Fibroblast of skin of back (primary cell): ENCODE measurements at regions not wholly inside any gene's neighbourhood (a gene's known extent, or its start where the extent isn't known, plus 50 kb on each side); places are given as distances from the start of the nearest gene placed in this dataset.
"Not testable (repeated sequence)": the region's sequence is repeated elsewhere in the genome, so short reads cannot be mapped to it uniquely, and the experiment has no call there.

ENCODE experiments used
- DNase-seq: peaks from one replicate; pipeline ENCODE4 v3.0.0-alpha.2; 2013

DNA sequence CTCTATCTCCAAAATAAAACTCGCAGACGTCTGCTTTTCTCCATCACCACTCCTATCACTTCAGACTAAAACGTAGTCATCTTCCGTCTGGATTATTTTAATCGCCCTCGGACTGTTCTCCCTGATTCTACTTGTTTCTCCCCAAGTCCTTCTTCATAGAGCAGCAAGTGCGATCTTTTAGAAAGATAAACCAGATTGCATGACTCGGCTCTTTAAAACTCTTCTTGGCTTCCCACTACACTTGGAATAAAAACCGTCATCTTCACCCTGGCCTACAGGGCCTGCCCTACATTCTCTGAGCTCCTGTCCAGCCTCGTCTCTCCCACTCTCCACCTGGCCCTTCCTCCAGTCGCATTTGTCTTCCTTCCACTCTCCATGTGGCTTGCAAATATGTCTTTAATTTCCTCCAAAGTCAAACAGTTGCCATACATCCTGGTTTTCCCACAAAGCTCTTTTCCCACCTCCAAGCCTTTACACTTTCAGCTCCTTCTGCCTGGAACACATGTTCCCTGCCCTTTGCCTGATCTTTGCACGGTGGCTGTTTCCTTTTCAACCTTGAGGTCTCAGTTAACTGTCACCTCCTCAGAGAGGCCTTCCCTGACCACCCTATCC is 70.5 kb upstream of the DHX40 start:
- no peak for DNase-seq

DNA sequence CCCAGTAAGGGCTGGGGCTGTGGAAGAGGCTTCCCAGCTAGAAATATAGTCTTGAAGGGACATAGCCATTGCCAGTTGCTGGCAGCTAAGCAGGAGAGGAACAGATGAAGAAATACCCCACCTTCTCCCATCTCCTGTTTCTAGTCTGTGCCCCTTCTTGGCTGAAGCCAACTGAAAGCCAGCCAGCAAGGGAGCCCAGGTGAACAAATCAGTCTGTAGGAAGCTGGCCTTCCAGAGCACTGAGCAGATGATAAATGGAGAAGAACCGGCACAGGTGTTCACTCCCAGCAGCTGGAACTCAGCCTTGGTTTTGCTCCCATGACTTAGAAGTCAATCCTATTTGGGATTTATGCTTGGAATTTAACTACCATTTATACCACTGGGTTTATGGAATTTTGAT is 69.2 kb upstream of the DHX40 start:
- DNase-seq = no peak

DNA sequence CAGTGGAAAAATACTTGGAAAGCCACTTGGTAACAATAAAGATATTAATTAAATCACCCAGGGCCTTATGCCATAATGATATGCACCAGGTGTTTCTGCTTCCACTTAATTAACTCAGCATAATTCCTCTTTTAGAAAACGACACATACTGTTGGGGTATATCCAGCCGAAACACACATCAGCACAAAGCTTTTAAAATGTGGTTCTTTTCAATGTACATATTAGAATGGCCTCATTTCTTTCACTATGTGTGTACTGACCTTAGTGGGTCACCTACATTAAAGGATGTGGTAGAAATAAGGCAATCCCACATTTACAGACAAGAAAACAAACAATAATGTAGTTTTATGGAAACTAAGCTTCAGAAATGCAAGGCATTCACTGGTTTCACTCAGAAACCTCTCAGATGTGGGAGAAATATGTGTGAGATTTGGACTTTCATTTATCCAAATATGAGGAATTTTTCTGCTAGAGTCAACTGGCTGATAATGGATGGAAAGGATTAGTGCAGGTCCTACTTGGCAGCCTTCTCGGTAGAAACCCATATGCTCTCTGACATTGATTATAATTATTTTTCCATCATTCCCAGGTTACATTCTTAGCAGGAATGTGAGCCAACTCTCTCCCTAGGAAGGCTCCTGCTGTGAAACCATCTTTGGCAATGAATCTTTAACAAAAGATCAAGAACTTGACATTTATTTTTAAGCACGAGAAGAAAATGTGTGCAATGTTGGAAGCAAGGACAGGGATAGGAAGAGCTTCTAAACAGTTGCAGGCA is 66.7 kb upstream of the DHX40 start:
- DNase-seq = peak; percentile 44

DNA sequence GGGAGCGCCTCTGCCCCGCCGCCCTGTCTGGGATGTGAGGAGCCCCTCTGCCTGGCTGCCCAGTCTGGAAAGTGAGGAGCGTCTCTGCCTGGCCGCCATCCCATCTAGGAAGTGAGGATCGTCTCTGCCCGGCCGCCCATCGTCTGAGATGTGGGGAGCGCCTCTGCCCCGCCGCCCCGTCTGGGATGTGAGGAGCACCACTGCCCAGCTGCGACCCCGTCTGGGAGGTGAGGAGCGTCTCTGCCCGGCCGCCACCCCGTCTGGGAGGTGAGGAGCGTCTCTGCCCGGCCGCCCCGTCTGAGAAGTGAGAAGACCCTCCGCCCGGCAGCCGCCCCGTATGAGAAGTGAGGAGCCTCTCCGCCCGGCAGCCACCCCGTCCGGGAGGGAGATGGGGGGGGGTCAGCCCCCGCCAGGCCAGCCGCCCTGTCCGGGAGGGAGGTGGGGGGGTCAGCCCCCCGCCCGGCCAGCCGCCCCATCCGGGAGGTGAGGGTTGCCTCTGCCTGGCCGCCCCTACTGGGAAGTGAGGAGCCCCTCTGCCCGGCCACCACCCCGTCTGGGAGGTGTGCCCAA is 65.2 kb upstream of the DHX40 start:
- DNase-seq = not testable (repeated sequence)

DNA sequence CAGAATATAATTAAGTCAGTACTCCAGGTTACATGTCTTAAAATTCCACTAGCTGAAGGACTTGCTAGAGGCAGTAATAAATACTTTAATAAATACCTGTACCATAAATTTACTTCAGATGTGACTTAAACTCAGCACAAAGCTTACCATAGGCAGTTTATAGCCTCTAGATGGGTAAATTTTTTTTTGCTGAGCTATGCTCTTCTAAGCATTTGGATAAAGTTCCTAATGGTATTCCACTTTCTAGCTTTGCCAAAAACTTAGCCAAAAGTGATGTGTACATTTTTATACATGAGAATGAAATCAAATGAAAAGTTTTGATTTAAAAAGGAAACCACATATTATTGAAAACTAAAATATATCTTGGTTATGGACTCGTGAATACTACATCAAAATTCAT is 63.7 kb upstream of the DHX40 start:
- DNase-seq = no peak

DNA sequence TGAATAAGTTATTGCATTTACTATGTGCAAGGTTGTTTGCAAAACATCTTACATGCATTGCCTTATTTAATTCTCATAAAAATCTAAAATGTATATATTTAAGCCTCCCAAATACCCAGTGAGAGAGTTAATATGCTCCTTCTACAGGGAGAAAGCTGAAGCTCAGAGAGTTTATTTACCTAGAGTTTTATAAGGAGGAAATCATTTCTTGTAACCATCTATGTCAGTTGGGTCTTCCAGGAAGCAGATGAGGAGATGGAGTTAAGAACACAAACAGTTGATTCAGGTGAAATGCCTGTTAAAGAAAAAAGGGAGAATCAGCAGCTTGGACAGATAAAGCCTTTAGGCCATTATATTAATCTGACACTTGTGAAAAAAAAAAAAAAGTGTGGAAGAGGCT is 62.6 kb upstream of the DHX40 start:
- no peak for DNase-seq

DNA sequence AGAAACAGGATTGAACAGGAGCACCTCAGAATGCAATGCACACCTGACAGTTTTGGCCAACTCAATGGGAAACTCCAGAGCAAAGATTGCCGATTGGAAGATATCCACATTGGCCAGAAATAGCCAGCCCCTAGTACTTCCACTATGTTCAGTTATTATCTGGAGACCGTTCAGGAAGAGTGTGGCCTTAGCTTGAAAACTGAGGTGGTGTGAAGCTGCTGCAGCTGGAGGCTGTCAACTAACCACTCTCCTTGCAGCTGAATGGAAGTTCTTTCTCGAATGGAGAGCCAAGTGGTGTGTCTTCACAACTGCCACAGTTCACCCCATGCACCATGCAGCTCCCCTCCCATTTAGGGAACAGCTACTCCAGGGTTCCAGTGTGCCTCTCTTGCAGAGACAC is 61.9 kb upstream of the DHX40 start:
- DNase-seq = no peak

DNA sequence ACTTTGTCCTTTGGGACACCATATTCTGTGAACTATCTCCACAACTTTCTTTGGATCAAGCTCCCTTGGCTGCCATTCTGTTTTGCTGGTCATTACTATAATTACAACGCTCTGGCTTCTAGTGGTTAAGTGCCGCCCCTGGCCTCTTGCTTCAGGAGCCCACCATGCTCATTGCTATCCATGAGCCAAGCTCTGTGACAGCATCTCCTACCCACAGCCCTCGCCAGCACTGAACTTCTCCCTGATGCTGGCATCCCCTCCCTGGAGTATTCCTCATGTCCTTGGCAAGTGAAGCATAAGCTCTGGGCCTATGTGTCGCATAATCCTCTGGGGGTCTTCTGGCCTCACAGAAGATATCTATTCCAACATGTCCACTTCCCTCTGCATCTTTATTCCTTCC is 60.6 kb upstream of the DHX40 start:
- DNase-seq = no peak

DNA sequence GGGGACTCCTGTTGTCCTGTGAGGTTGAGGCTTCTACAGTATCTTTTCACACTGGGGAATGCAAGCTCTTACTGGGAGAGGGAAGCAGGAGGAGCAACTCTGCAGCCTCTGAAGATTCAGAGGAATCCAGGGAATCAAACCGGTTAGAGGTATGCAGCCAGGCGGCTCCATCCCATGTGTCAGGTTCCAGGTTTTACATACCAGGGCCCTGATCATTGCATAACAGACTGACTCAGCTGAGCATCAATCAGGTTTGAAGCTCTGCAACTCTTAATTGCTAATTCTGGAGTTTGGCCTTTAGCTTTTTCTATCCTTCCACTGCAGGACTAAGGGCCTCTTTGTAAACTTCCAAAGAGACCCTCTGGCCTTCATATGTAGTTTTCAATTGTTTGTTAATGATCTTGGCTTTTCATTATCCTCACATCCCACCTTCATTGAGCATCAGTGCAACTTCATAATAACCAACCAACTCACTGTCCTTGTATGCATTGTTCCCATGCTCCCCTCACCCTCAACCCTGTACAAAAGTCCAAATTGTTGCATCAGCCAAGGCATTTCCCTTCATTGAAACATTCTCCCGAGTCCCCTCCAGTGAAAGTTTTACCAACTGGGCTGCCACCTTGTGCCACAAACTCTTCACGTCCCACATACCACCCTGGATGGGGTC is 59.7 kb upstream of the DHX40 start:
- no peak for DNase-seq

DNA sequence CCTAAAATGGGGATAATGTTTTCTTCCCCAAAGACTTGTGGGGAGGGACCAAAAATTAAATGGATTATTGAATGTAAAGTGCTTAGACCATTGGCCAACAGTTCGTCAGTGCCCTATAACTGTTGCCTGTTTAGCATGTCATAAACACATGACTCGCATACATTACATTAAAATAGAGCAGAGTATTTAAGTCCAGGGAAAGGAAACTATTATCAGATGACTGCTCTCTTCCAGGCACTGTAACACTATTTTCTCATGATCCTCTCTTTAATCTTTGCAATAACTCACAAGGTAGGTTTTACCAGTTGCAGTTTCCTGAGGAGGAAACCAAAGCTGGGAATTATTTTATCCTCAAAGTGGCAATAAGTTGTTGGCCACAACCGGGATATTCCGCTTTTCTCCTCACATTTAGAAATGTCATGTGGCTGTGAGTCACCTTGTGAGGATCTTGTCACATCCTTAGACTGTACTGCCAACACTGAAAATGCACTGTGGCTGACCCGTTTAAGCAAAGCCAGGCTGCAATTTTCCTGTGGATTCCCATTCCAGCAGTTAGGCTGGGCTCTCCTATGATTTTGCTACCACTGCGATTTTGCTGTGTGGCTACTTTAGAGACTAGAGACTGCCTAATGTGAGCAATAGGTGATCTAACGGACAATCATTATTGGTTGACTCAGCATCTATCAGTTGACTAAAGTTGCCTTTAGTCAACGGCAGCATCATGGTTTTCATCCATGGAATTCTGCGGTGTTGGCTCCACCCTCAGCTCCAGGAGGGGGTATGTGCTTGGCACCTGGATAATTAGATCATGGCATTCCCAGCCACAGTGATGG is 58.3 kb upstream of the DHX40 start:
- DNase-seq = peak; percentile 37

DNA sequence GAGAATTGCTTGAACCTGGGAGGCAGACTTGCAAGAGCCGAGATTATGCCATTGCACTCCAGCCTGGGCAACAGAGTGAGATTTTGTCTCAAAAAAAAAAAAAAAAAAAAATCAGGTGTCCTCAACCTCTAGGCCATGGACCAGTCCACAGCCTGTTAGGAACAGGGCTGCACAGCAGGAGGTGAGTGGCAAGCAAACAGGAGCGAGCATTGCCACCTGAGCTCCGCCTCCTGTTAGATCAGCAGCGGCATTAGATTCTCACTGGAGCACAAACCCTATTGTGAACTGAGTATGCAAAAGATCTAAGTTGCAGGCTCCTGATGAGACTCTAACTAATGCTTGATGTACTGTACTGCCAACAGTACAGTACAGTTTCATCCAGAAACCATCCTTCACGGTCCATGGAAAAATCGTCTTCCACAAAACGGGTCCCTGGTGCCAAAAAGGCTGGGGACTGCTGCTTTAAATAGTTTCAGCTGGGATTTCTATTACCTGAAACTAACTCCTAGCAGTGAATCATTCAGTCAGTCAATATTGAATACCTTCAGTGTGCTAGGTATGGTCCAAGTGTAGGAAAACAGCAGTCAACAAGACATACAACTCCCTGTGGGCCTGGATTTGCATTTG is 56.3 kb upstream of the DHX40 start:
- no peak for DNase-seq

DNA sequence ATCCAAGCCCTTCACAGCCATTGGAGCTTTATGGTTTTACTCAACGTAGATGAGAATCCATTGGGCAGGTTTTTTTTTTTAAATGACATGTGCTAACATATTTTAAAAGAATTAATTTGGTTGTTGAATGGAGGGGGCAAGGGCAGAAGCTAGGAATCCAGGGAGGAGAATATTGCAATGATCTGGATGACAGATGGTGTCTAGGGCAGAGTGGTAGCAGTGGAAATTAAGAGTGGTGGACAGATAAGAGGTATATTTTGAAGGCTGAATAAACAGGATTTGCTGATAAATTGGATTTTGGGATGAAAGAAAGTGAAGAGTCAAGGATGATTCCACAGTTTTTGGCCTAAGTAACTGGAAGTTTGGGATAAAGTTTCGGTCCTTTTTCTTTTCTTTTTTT is 54.8 kb upstream of the DHX40 start:
- no peak for DNase-seq

DNA sequence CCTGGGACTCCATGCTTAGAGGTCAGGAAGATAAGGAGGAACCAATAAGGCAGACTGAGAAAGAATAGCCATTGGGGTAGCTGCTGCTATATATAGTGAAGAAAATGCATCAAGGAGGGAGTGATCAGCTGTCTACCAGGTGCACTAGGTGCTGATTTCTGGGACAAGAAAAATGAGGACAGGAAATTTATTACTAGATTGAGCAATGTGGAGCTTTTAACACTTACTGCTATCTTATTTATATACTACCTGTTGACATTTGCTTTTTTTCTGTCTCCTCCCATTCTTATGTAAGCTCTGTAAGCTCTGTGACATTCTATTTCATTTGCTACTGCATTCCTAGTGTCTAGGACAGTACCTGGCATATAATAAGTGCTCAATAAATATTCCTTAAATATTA is 53.7 kb upstream of the DHX40 start:
- DNase-seq = no peak

DNA sequence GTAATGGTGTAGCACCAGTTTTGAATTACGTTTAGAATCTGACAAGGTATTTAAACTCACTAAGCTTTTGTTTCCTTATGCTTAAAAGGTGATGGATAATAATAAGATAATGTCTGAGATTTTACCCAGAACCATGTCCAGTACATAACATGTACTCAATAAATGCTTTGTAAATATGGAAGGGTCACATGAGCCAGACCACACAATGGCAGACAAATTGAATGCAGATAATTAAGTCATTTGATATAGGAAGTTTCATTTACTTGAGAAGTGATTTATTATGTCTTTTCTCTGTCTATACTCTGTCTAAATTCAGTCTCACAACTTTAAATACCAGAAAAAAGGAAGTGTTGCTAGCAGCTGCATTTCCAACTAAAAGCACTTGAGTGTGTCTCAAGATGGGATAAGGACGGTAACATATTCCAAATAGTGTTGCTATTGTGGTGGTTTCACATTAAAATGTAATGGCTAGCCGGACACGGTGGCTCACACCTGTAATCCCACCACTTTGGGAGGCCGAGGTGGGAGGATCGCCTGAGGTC is 52.5 kb upstream of the DHX40 start:
- no peak for DNase-seq

DNA sequence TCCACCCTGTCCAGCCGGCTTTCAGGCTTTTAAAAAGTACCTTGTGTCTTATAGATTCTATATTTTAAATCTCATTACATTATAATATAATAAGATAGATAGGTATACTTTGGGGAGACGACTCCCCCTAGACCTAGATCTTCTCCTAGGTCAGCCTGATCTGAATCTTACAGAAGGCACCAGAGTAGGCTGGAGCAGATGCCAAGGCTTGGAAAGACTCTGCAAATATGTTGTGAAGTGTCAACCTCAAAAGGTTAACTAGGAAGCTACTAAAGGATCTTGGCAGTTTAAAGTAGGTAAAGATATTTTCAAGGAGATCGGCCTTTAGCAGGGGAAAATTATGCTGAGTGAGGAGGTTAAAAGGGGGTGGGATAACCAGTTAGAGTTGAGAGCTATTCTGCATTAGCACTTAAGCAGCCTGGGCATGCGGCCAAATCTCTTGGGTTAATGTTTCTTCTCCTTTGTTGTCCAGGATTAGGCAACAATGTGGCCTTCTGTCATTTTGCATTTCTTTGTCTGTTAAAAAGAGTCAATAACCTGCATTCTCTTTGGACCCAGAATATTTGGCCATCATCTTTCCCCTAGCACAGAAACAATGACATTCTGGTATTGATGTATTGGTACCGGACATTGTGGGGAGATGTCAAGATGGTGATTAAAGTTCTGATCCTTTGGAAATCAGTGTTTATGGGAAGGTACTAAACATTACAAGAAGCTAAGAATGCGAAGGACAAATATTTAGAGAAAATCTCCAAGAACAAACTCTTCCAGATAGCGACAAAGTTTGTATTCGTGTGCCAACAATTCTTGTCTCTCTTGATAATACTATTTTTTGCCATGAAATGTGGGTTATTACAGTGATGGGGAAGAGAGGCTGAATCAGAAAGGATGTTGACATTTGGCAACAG is 51.2 kb upstream of the DHX40 start:
- peak; percentile 26 for DNase-seq
